ENCODE measurements at regions not wholly inside any gene's neighbourhood (a gene's known extent, or its start where the extent isn't known, plus 50 kb on each side); places are given as distances from the start of the nearest gene placed in this dataset.

GRCh38 chr6:109269057-109269456 lies 113.2 kb downstream of the CD164 start:
- Mint-ChIP-seq H3K36me3 (ENCODE audit: insufficient read depth, unreplicated experiment) (no peaks in the 10 kb centered on the region), H3K27ac (ENCODE audit: low read depth, unreplicated experiment) (no peak overlapping the region), H3K4me3 (ENCODE audit: unreplicated experiment) (no peak overlapping the region), H3K9me3 (ENCODE audit: unreplicated experiment) (peaks cover 7% of the 10 kb centered on the region), H3K27me3 (ENCODE audit: insufficient read depth, unreplicated experiment) (no peaks in the 10 kb centered on the region), H3K4me1 (ENCODE audit: insufficient read depth, unreplicated experiment) (no peaks in the 10 kb centered on the region)
- TF ChIP-seq CTCF (IDR thresholded peaks at IDR 0.05; ENCODE audit: unreplicated experiment) = no peak
- BruUV-seq (replicated peaks) = no TSS peak
- DNase-seq (ENCODE audit: unreplicated experiment) = no peak
- ChIA-PET CTCF (interaction anchor here (1.0 kb wide), 1 partner anchor 12 kb away, joined by 3 read pairs; no protein-coding TSS in a partner anchor), POLR2A (no interaction called here)
- intact Hi-C loops (cut with micrococcal nuclease) = no loop called here

DNA sequence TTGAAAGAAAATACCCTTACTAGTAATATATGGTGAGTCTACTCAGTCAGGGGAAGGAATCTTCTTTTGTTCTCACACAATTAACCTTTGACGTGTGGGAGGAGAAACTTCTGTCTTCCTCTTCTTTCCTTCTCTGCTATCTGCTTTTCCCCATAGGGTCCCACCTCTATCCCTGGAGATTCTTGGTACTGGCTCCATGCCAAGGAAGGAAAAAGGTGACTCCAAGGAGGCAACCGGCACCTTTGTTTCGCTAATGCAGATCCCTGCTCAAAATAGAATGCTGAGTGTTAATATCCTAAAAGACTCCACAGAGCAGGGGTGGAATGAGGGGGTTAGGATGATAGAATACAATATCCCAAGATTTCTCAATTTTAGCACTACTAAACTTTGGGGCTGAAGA lies 116.7 kb downstream of the CD164 start:
- CTCF ChIA-PET = no interaction called here

GRCh38 chr6:109263873-109264700 lies 118.2 kb downstream of the CD164 start:
- ChIA-PET CTCF (no interaction called here), POLR2A (no interaction called here)
- Mint-ChIP-seq H3K4me3 (ENCODE audit: unreplicated experiment) (no peak overlapping the region), H3K36me3 (ENCODE audit: insufficient read depth, unreplicated experiment) (no peaks in the 10 kb centered on the region), H3K9me3 (ENCODE audit: unreplicated experiment) (peaks cover 4% of the 10 kb centered on the region), H3K4me1 (ENCODE audit: insufficient read depth, unreplicated experiment) (no peaks in the 10 kb centered on the region), H3K27ac (ENCODE audit: low read depth, unreplicated experiment) (no peak overlapping the region), H3K27me3 (ENCODE audit: insufficient read depth, unreplicated experiment) (no peaks in the 10 kb centered on the region)
- TF ChIP-seq CTCF (IDR thresholded peaks at IDR 0.05; ENCODE audit: unreplicated experiment) = no peak
- intact Hi-C loops (cut with micrococcal nuclease) = no loop called here
- BruUV-seq (replicated peaks) = no TSS peak
- DNase-seq (ENCODE audit: unreplicated experiment) = no peak

More for the DNA sequence above, 116.7 kb downstream of the CD164 start:
- H3K4me1 Mint-ChIP-seq (ENCODE audit: insufficient read depth, unreplicated experiment) = no peaks in the 10 kb centered on the region
- no peak for DNase-seq (ENCODE audit: unreplicated experiment)
- peaks cover 7% of the 10 kb centered on the region for H3K9me3 Mint-ChIP-seq (ENCODE audit: unreplicated experiment)
- no TSS peak for BruUV-seq (replicated peaks)
- H3K27me3 Mint-ChIP-seq (ENCODE audit: insufficient read depth, unreplicated experiment) = no peaks in the 10 kb centered on the region
- no peak overlapping the region for H3K27ac Mint-ChIP-seq (ENCODE audit: low read depth, unreplicated experiment)
- H3K4me3 Mint-ChIP-seq (ENCODE audit: unreplicated experiment) = no peak overlapping the region
- POLR2A ChIA-PET = interaction anchor here (0.5 kb wide), 1 partner anchor 91 kb away, joined by 3 read pairs; no protein-coding TSS in a partner anchor
- intact Hi-C loops (cut with micrococcal nuclease) = no loop called here
- no peak for TF ChIP-seq CTCF (IDR thresholded peaks at IDR 0.05; ENCODE audit: unreplicated experiment)
- no peaks in the 10 kb centered on the region for H3K36me3 Mint-ChIP-seq (ENCODE audit: insufficient read depth, unreplicated experiment)

- intact Hi-C loops (cut with micrococcal nuclease) = no loop called here
- POLR2A ChIA-PET = no interaction called here
- Mint-ChIP-seq H3K4me3 (ENCODE audit: unreplicated experiment) (no peak overlapping the region), H3K27me3 (ENCODE audit: insufficient read depth, unreplicated experiment) (no peaks in the 10 kb centered on the region), H3K4me1 (ENCODE audit: insufficient read depth, unreplicated experiment) (no peaks in the 10 kb centered on the region), H3K36me3 (ENCODE audit: insufficient read depth, unreplicated experiment) (no peaks in the 10 kb centered on the region), H3K9me3 (ENCODE audit: unreplicated experiment) (no peaks in the 10 kb centered on the region), H3K27ac (ENCODE audit: low read depth, unreplicated experiment) (no peak overlapping the region)
- CTCF ChIA-PET = no interaction called here
- no TSS peak for BruUV-seq (replicated peaks)
- no peak for TF ChIP-seq CTCF (IDR thresholded peaks at IDR 0.05; ENCODE audit: unreplicated experiment)
- no peak for DNase-seq (ENCODE audit: unreplicated experiment)
Observed at GRCh38 chr6:109262261-109262660, 120.0 kb downstream of the CD164 start.
